H1 (cell line): ENCODE measurements at regions not wholly inside any gene's neighbourhood (a gene's known extent, or its start where the extent isn't known, plus 50 kb on each side); places are given as distances from the start of the nearest gene placed in this dataset.

Experiments
- CTCF ChIA-PET: fragments of 300-600 bp; sonication (Branson Sonifier 250); formaldehyde crosslinking; loops from one replicate; lab custom pipeline; 2021; ENCODE audit not compliant: partially characterized antibody; lab: Charles Lee
- POLR2A ChIA-PET: fragments of 300-600 bp; sonication (Branson Sonifier 250); formaldehyde crosslinking; loops from one replicate; lab custom pipeline; 2021; ENCODE audit warnings: inconsistent platforms; ENCODE audit not compliant: partially characterized antibody; lab: Charles Lee
- DNase-seq, 2 experiments: peaks; one replicate each; pipeline versions ENCODE4 v3.0.0 to v3.0.0-alpha.2; 2010 to 2022; ENCODE audit warnings: low spot score in 2 of 2, low read depth in 1 of 2, mixed read lengths in 1 of 2
- FAIRE-seq: peaks from 2 replicates; lab custom pipeline; 2011; peaks lifted over from hg19 to GRCh38; lab: Jason Lieb, UNC
- H2AFZ ChIP-seq: 2 replicates; pipeline ENCODE4 v1.8.1; 2012; ENCODE audit warnings: low read length, inconsistent platforms
- H2AK5ac ChIP-seq: 2 replicates; pipeline ENCODE4 v1.6.1; 2013; ENCODE audit warnings: low read depth, low read length
- H2BK120ac ChIP-seq: replicated peaks from 2 replicates; pipeline ENCODE3; 2013; ENCODE audit warnings: low read depth, low read length, inconsistent platforms
- H2BK12ac ChIP-seq: 2 replicates; pipeline ENCODE4 v1.6.1; 2013; ENCODE audit warnings: low read depth, low read length
- H2BK15ac ChIP-seq: 2 replicates; pipeline ENCODE4 v1.6.1; 2013; ENCODE audit warnings: low read length
- H2BK20ac ChIP-seq: 2 replicates; pipeline ENCODE4 v1.6.1; 2013; ENCODE audit warnings: low read length
- H2BK5ac ChIP-seq: 2 replicates; pipeline ENCODE4 v1.6.1; 2013; ENCODE audit warnings: low read depth, low read length
- H3K14ac ChIP-seq: 2 replicates; pipeline ENCODE4 v1.6.1; 2013; ENCODE audit warnings: inconsistent platforms; ENCODE audit not compliant: insufficient read length
- H3K18ac ChIP-seq: 2 replicates; pipeline ENCODE4 v1.6.1; 2013; ENCODE audit warnings: low read length; ENCODE audit errors: extremely low read depth
- H3K23ac ChIP-seq: 2 replicates; pipeline ENCODE4 v1.6.1; 2013; ENCODE audit warnings: inconsistent platforms; ENCODE audit not compliant: insufficient read length
- H3K23me2 ChIP-seq: 2 replicates; pipeline ENCODE4 v1.6.1; 2013; ENCODE audit warnings: low read depth, low read length
- H3K27ac ChIP-seq: 2 replicates; pipeline ENCODE4 v1.6.1; 2011; ENCODE audit warnings: low read depth, low read length, inconsistent platforms
- H3K27me3 ChIP-seq, 4 experiments: replicated peaks in 1 of 4; 1 replicate in 1 of 4; 2 replicates in 3 of 4; pipeline versions ENCODE4 v1.6.1 to v1.8.1; 2011 to 2013; ENCODE audit warnings: low read length in 3 of 4, mild to moderate bottlenecking in 3 of 4, inconsistent platforms in 2 of 4, mixed read lengths in 2 of 4, moderate library complexity in 1 of 4; ENCODE audit not compliant: control insufficient read depth in 3 of 4, insufficient read depth in 3 of 4; ENCODE audit errors: extremely low read depth in 1 of 4
- H3K36me3 ChIP-seq, 4 experiments: 2 replicates each; pipeline versions ENCODE4 v1.6.1 to v1.8.1; 2011 to 2013; ENCODE audit warnings: mild to moderate bottlenecking in 4 of 4, low read length in 3 of 4, moderate library complexity in 2 of 4, control low read depth in 1 of 4, inconsistent platforms in 1 of 4; ENCODE audit not compliant: insufficient read depth in 4 of 4, control insufficient read depth in 2 of 4
- H3K4ac ChIP-seq: replicated peaks from 2 replicates; pipeline ENCODE3; 2013; ENCODE audit warnings: low read length, low read depth, mixed read lengths, inconsistent platforms; ENCODE audit not compliant: insufficient read length
- H3K4me1 ChIP-seq, 4 experiments: replicated peaks in 1 of 4; 1 replicate in 1 of 4; 2 replicates in 3 of 4; pipeline versions ENCODE4 v1.6.1 to v1.8.1; 2011 to 2013; ENCODE audit warnings: low read length in 3 of 4, inconsistent platforms in 2 of 4, mixed read lengths in 1 of 4; ENCODE audit not compliant: insufficient read depth in 4 of 4, control insufficient read depth in 3 of 4
- H3K4me2 ChIP-seq, 2 experiments: 2 replicates each; pipeline versions ENCODE4 v1.6.1 to v1.8.1; 2011 to 2013; ENCODE audit warnings: low read depth in 2 of 2, low read length in 2 of 2, control low read depth in 1 of 2, inconsistent platforms in 1 of 2, mild to moderate bottlenecking in 1 of 2; ENCODE audit not compliant: insufficient read depth in 1 of 2
- H3K4me3 ChIP-seq, 4 experiments: fragments of 200-600, 300-600 bp in 1 of 4; sonication (generic), shearing (Covaris generic), sonication (Bioruptor Twin) in 1 of 4; 2 replicates each; pipeline versions ENCODE4 v1.5.1 to v1.8.1; 2011 to 2016; ENCODE audit warnings: low read length in 4 of 4, low read depth in 3 of 4, control low read depth in 2 of 4, inconsistent platforms in 2 of 4, mild to moderate bottlenecking in 2 of 4, mixed read lengths in 1 of 4, moderate library complexity in 1 of 4; ENCODE audit not compliant: insufficient read depth in 2 of 4; ENCODE audit errors: extremely low read depth in 1 of 4
- H3K56ac ChIP-seq: replicated peaks from 2 replicates; pipeline ENCODE3; 2013; ENCODE audit warnings: low read depth, mild to moderate bottlenecking, mixed read lengths, low read length, inconsistent platforms; ENCODE audit not compliant: insufficient read length
- H3K79me1 ChIP-seq: 2 replicates; pipeline ENCODE4 v1.6.1; 2013; ENCODE audit warnings: low read depth, low read length, control low read depth
- H3K79me2 ChIP-seq, 2 experiments: 2 replicates each; pipeline versions ENCODE4 v1.6.1 to v1.8.1; 2012 to 2013; ENCODE audit warnings: low read length in 2 of 2, mild to moderate bottlenecking in 2 of 2, inconsistent platforms in 1 of 2; ENCODE audit not compliant: insufficient read depth in 2 of 2, control insufficient read depth in 1 of 2
- H3K9ac ChIP-seq, 4 experiments: replicated peaks in 1 of 4; 1 replicate in 1 of 4; 2 replicates in 3 of 4; pipeline versions ENCODE4 v1.6.1 to v1.8.1; 2011 to 2013; ENCODE audit warnings: low read depth in 3 of 4, low read length in 3 of 4, control low read depth in 2 of 4, mild to moderate bottlenecking in 2 of 4, moderate library complexity in 2 of 4, inconsistent platforms in 1 of 4; ENCODE audit errors: extremely low read depth in 1 of 4
- H3K9me3 ChIP-seq, 2 experiments: 2 replicates each; pipeline versions ENCODE4 v1.6.1 to v1.8.1; 2012 to 2013; ENCODE audit warnings: mild to moderate bottlenecking in 2 of 2, moderate library complexity in 2 of 2, control low read depth in 1 of 2, inconsistent platforms in 1 of 2, low read depth in 1 of 2, low read length in 1 of 2, mixed read lengths in 1 of 2; ENCODE audit not compliant: insufficient read depth in 2 of 2
- H4K20me1 ChIP-seq, 2 experiments: replicated peaks in 1 of 2; 2 replicates each; pipeline versions ENCODE3 to v1.8.1; 2011 to 2013; ENCODE audit warnings: inconsistent platforms in 2 of 2, low read length in 2 of 2, mild to moderate bottlenecking in 1 of 2; ENCODE audit not compliant: insufficient read depth in 2 of 2, control insufficient read depth in 1 of 2
- H4K5ac ChIP-seq: 2 replicates; pipeline ENCODE4 v1.6.1; 2013; ENCODE audit warnings: low read length, low read depth, mixed read lengths, inconsistent platforms; ENCODE audit not compliant: insufficient read length
- H4K8ac ChIP-seq: 2 replicates; pipeline ENCODE4 v1.8.0; 2013; ENCODE audit warnings: mild to moderate bottlenecking, moderate library complexity, low read length, inconsistent platforms; ENCODE audit not compliant: insufficient read depth; ENCODE audit errors: extremely low read depth
- H4K91ac ChIP-seq: replicated peaks from 2 replicates; pipeline ENCODE3; 2013; ENCODE audit warnings: low read length, mixed read lengths, inconsistent platforms; ENCODE audit not compliant: insufficient read length
- CBX8 ChIP-seq: fragments of 300-800, 300-1000 bp; sonication (generic); IDR thresholded peaks from 2 replicates; pipeline ENCODE4 v1.7.1; 2016; ENCODE audit warnings: low read depth, low read length, borderline replicate concordance
- CEBPB ChIP-seq: IDR thresholded peaks from 2 replicates; pipeline ENCODE4 v1.6.1; 2012; ENCODE audit warnings: low read depth, low read length
- CHD1 ChIP-seq: IDR thresholded peaks from 2 replicates; pipeline ENCODE4 v1.6.1; 2012; ENCODE audit warnings: low read depth, low read length, improper control_type of control experiment
- EP300 ChIP-seq, 2 experiments: IDR thresholded peaks; 1 replicate in 1 of 2; 2 replicates in 1 of 2; pipeline ENCODE4 v1.6.1; 2011 to 2012; ENCODE audit warnings: low read depth in 2 of 2, low read length in 2 of 2, mild to moderate bottlenecking in 2 of 2, borderline replicate concordance in 1 of 2, inconsistent platforms in 1 of 2, moderate library complexity in 1 of 2
- HDAC2 ChIP-seq, 2 experiments: fragments of 300-600 bp in 1 of 2; sonication (generic) in 1 of 2; IDR thresholded peaks; 2 replicates each; pipeline ENCODE4 v1.6.1; 2011 to 2012; ENCODE audit warnings: low read depth in 2 of 2, low read length in 2 of 2, mild to moderate bottlenecking in 2 of 2, moderate library complexity in 2 of 2, borderline replicate concordance in 1 of 2, inconsistent platforms in 1 of 2
- HDAC6 ChIP-seq: IDR thresholded peaks from one replicate; pipeline ENCODE4 v1.7.1; 2012; ENCODE audit warnings: low read depth, mild to moderate bottlenecking, inconsistent platforms, low read length, moderate library complexity
- KDM1A ChIP-seq: fragments of 200-600, 300-600 bp; sonication (generic); IDR thresholded peaks from 2 replicates; pipeline ENCODE4 v1.7.1; 2016; ENCODE audit warnings: mild to moderate bottlenecking, low read length, borderline replicate concordance
- KDM4A ChIP-seq: IDR thresholded peaks from one replicate; pipeline ENCODE4 v1.7.1; 2012; ENCODE audit warnings: low read depth, mild to moderate bottlenecking, moderate library complexity, low read length, inconsistent platforms; ENCODE audit not compliant: severe bottlenecking
- NRF1 ChIP-seq: IDR thresholded peaks from 2 replicates; pipeline ENCODE4 v1.6.1; 2011; ENCODE audit warnings: mild to moderate bottlenecking, low read depth, low read length, improper control_type of control experiment
- POU5F1 ChIP-seq: IDR thresholded peaks from 2 replicates; pipeline ENCODE4 v1.6.1; 2011; ENCODE audit warnings: low read depth, mild to moderate bottlenecking, low read length, moderate library complexity
- SP2 ChIP-seq: IDR thresholded peaks from 2 replicates; pipeline ENCODE4 v1.6.1; 2012; ENCODE audit warnings: mild to moderate bottlenecking, low read length, inconsistent platforms
- SUZ12 ChIP-seq: fragments of 200-600 bp; sonication (generic); IDR thresholded peaks from 2 replicates; pipeline ENCODE4 v1.6.1; 2012; ENCODE audit warnings: mild to moderate bottlenecking, inconsistent platforms, low read length, moderate library complexity, mixed read lengths
- ZNF274 ChIP-seq: IDR thresholded peaks from 2 replicates; pipeline ENCODE4 v1.7.0; 2012; ENCODE audit warnings: low read length, borderline replicate concordance; ENCODE audit errors: extremely low read depth

- Histone ChIP-seq H2AK5ac (no peak overlapping the region), H4K8ac (no peak overlapping the region), H4K91ac (no peak overlapping the region), H2AFZ (no peak overlapping the region), H3K36me3 (no peaks in the 10 kb centered on the region), H2BK120ac (no peak overlapping the region), H4K5ac (no peak overlapping the region), H3K79me1 (no peaks in the 10 kb centered on the region), H4K20me1 (peaks cover 0 to 3% of the 10 kb centered on the region in 2 experiments), H3K4me1 (no peaks in the 10 kb centered on the region), H2BK12ac (no peak overlapping the region), H2BK20ac (no peak overlapping the region), H3K23me2 (no peaks in the 10 kb centered on the region; the same call in 1 of the 2 replicates), H3K4me3 (no peak overlapping the region), H3K56ac (no peak overlapping the region), H3K14ac (no peak overlapping the region), H3K27me3 (no peaks in the 10 kb centered on the region), H3K23ac (no peak overlapping the region), H2BK5ac (no peak overlapping the region), H3K18ac (no peak overlapping the region), H3K9me3 (peaks cover 0 to 6% of the 10 kb centered on the region in 2 experiments; a peak in 2 of 4 replicates), H2BK15ac (no peak overlapping the region), H3K4ac (no peak overlapping the region), H3K4me2 (no peak overlapping the region), H3K27ac (no peak overlapping the region), H3K79me2 (no peaks in the 10 kb centered on the region), H3K9ac (no peak overlapping the region)
- no peak for TF ChIP-seq CEBPB
- no peak for TF ChIP-seq NRF1
- no peak for TF ChIP-seq ZNF274
- TF ChIP-seq CHD1: no peak
- TF ChIP-seq KDM4A: no peak
- no peak for TF ChIP-seq SP2
- no peak for TF ChIP-seq CBX8
- no peak for TF ChIP-seq EP300 (IDR thresholded peaks at IDR 0.05; ENCODE audit: borderline replicate concordance in 1 of 2, low read depth in 2 of 2, low read length in 2 of 2)
- TF ChIP-seq KDM1A: no peak
- no peak for TF ChIP-seq HDAC6
- no peak for TF ChIP-seq POU5F1
- TF ChIP-seq HDAC2 (IDR thresholded peaks at IDR 0.05; ENCODE audit: borderline replicate concordance in 1 of 2, low read depth in 2 of 2, low read length in 2 of 2): no peak
- TF ChIP-seq SUZ12: no peak
- FAIRE-seq (no peak), DNase-seq (no peak)
- ChIA-PET CTCF (interaction anchor here (1.0 kb wide), 1 partner anchor 494 kb away, joined by 3 read pairs; no protein-coding TSS in a partner anchor), POLR2A (no interaction called here)
Observed at GRCh38 chr10:3711918-3712317, 73.1 kb downstream of the KLF6 start.
